GM12865 (cell line): ENCODE measurements at regions not wholly inside any gene's neighbourhood (a gene's known extent, or its start where the extent isn't known, plus 50 kb on each side); places are given as distances from the start of the nearest gene placed in this dataset.

Source experiments
- DNase-seq: peaks from one replicate; pipeline ENCODE4 v3.0.0; 2010; ENCODE audit warnings: low read depth
- H3K4me3 ChIP-seq: 2 replicates; pipeline ENCODE4 v1.5.1; 2011; ENCODE audit warnings: mild to moderate bottlenecking, low read depth, low read length, control low read depth
- TF ChIP-seq, protein P1 (sequence below): IDR thresholded peaks from 2 replicates; pipeline ENCODE4 v1.5.1; 2011; ENCODE audit warnings: low read length, control low read depth, low read depth, inconsistent platforms; ENCODE audit not compliant: insufficient read depth; ENCODE audit errors: missing control alignments

DNA sequence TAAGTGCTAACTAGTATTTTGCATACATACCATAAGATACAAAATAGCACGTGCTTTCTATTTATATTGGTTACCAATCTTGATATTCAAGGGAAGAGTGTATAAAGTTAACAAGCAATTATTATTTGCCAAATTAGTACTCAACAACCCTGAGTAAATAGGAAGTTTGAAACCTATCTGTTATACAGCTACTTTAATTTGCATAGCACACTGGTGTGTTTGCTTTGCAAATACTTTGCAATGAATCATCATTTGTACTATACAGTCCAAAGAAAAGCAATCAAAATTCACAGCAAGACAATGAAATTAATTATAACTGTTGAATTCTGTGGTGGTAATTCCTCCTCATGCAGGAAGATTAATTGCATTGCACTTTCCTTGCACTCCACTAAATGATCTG is 469.1 kb downstream of the PRKD1 start:
- TF ChIP-seq, protein P1, sequence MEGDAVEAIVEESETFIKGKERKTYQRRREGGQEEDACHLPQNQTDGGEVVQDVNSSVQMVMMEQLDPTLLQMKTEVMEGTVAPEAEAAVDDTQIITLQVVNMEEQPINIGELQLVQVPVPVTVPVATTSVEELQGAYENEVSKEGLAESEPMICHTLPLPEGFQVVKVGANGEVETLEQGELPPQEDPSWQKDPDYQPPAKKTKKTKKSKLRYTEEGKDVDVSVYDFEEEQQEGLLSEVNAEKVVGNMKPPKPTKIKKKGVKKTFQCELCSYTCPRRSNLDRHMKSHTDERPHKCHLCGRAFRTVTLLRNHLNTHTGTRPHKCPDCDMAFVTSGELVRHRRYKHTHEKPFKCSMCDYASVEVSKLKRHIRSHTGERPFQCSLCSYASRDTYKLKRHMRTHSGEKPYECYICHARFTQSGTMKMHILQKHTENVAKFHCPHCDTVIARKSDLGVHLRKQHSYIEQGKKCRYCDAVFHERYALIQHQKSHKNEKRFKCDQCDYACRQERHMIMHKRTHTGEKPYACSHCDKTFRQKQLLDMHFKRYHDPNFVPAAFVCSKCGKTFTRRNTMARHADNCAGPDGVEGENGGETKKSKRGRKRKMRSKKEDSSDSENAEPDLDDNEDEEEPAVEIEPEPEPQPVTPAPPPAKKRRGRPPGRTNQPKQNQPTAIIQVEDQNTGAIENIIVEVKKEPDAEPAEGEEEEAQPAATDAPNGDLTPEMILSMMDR, result no peak
- DNase-seq, result no peak
- no peak overlapping the region for H3K4me3 ChIP-seq

DNA sequence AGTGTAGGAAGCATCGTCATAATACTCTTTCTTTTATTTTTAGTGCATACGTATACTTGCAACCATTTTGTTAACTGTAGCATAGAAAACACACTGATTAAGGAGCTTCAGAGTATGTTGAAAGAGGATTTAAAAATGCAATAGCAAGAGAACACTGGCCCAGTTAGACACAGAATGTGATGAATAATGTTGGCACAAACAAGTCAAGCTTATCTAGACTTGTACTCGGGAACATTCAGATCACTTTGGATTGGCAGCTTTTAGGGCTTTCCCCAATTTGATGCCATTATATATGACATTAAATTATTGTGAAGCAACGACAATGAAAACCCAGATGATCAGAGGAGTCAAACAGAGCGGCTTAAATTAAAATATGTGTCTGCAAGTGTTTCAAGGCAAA is 468.1 kb downstream of the PRKD1 start:
- no peak for DNase-seq
- TF ChIP-seq, protein P1, result no peak
- no peak overlapping the region for H3K4me3 ChIP-seq

DNA sequence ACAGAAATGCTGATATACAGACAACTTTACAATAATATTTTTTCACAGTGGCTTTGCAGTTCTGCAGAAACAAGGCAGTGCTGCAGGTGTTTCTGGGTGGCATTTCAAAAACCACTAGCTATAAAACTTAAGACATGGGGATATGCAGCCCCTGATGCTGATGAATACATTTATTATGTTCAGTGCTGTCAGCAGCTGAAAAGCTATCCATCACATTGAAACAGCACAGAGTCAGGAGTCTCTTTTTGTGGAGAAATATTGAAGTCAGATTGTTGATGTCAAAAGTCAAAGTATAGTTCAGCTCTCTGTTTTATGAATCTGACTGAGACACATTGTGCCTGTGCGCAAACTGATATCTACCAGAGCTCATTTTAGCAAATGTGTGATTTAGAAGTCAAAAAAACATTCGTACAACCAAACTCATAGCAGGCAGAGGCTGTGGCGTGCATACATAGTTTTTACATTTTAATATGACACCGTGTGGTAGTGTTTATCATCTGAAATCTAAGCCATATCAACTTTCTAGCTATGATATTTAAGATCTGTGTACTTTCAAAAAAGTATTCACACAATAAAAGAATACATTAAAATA is 467.6 kb downstream of the PRKD1 start:
- TF ChIP-seq, protein P1, result no peak
- no peak overlapping the region for H3K4me3 ChIP-seq
- no peak for DNase-seq

DNA sequence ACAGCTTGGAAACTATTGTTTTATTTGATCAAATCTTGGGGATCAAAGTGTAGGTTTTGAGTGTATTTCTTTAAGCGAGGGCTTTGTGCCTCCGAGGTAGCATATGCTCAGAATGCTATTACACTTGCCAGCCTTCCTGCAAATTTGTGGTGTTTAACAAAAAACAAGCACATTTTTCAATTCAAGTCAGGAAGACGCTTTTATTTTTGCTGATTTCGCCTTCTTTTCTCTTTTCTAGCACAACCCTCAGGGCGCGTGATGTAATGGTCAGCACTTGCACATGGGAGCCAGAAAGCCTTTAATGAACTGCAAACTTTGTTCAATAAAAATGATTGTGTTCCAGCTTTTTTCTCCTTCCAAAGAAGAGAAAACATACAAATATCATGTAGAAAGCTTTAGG is 466.5 kb downstream of the PRKD1 start:
- no peak for DNase-seq
- TF ChIP-seq, protein P1, result no peak
- no peak overlapping the region for H3K4me3 ChIP-seq

DNA sequence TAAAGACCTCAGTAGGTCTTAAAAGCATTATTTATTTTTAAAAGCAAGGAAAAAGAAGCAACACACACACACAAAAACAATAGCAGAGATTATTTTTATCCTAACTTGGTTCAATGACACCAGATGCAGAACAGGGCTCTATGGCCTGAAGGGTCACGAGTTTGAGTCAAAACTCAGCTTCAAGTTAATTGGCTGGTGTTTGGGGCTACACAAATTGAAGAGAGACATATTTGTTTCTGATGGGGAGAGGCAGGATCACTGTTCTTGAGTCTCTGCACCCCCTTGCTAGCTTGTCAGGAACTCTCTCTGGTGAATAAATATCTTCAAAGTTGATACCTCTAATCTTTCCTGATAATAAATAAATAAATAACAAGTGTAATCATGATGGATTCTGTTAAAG is 466.1 kb downstream of the PRKD1 start:
- TF ChIP-seq, protein P1, result no peak
- DNase-seq, result no peak
- no peak overlapping the region for H3K4me3 ChIP-seq

DNA sequence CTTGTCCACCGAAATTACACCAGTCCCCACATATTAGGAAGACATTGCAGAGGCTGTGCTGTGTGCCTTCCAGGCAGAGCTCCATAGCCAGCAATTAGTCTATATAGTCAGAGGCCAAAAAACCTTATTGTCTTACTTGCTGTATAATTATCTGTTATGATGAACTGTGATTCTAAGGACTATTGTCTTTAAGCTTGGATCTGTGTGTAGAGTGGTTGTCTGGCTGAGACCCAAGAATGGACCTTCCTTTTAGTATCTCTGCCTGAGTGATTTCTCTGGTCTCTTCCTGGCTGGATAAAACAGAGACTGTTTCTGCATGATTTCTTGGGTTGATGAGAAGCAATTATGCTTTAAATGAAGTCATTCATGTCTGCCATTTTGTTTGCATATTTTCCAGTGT is 465.3 kb downstream of the PRKD1 start:
- TF ChIP-seq, protein P1, result no peak
- H3K4me3 ChIP-seq, result no peak overlapping the region
- DNase-seq, result no peak

DNA sequence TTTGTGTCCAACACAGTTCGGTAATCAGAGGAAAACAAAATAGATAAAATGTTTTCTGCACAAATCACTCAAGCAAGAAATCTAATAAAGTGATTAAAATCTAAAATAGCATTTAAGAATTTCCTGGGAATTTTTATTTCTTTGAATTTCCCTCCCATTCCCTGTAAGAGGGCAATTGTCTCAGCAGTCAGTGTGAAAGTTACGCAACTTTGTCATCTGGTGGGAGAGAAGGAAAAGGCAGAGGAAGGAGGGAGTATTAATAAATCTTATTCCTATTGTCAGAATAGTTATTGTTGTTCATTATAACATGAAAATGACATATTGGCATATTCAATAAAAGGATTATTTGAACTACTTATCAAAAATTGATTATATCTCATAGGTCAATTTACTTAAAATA is 464.9 kb downstream of the PRKD1 start:
- no peak overlapping the region for H3K4me3 ChIP-seq
- DNase-seq, result no peak
- TF ChIP-seq, protein P1, result no peak
